ENCODE measurements at regions not wholly inside any gene's neighbourhood (a gene's known extent, or its start where the extent isn't known, plus 50 kb on each side); places are given as distances from the start of the nearest gene placed in this dataset.

DNA sequence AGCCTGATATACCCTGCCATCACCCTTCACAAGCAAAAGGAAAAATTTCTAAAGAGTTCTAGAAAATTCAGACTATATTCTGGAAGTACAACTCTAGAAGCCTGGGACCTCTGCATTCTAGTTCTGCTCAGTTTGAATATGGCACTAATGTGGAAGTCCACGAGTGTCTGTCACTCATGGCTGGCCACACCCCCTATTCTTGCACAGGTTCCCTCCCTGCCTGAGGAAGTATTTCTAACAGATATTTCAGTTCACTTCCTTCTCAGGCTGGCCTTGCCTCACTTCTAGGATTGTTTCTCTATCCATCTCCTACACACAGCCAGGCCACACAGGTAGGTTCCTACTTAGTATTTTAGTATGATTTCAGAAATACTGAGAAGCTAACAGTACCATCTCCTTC is 67.4 kb downstream of the PHLDA1 start:
- Mint-ChIP-seq H3K36me3 (ENCODE audit: low read depth) (no peaks in the 10 kb centered on the region), H3K4me1 (ENCODE audit: low read depth) (peaks cover 33% of the 10 kb centered on the region), H3K27ac (no peak overlapping the region), H3K9me3 (peaks cover 1% of the 10 kb centered on the region), H3K27me3 (no peaks in the 10 kb centered on the region), H3K4me3 (no peak overlapping the region)
- intact Hi-C loops (cut with micrococcal nuclease): no loop called here
- DNase-seq: peak; percentile 26
- TF ChIP-seq, protein P1, sequence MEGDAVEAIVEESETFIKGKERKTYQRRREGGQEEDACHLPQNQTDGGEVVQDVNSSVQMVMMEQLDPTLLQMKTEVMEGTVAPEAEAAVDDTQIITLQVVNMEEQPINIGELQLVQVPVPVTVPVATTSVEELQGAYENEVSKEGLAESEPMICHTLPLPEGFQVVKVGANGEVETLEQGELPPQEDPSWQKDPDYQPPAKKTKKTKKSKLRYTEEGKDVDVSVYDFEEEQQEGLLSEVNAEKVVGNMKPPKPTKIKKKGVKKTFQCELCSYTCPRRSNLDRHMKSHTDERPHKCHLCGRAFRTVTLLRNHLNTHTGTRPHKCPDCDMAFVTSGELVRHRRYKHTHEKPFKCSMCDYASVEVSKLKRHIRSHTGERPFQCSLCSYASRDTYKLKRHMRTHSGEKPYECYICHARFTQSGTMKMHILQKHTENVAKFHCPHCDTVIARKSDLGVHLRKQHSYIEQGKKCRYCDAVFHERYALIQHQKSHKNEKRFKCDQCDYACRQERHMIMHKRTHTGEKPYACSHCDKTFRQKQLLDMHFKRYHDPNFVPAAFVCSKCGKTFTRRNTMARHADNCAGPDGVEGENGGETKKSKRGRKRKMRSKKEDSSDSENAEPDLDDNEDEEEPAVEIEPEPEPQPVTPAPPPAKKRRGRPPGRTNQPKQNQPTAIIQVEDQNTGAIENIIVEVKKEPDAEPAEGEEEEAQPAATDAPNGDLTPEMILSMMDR (IDR thresholded peaks at IDR 0.05): no peak
- ATAC-seq: peak; percentile 62
- CTCF ChIA-PET: no interaction called here
- POLR2A ChIA-PET: no interaction called here

DNA sequence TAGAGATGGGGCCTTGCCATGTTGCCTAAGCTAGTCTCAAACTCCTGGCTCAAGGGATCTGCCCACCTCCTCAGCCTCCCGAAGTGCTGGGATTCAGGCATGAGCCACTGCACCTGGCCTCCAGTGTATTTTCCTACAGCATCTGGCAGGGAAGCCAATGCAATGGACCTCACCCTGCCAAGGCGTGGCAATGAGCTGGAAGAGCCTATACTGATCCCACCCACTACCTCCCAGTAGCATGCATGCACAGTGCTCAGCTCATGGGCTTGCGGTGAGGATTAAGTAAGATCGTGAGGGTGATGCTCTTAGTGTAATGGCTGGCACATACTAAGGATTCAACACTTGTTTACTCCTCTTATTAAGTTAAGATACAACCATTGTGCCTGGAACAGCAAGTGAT is 69.7 kb downstream of the PHLDA1 start:
- intact Hi-C loops (cut with micrococcal nuclease): no loop called here
- peaks cover 1% of the 10 kb centered on the region for H3K9me3 Mint-ChIP-seq
- ATAC-seq (no peak), DNase-seq (no peak)
- CTCF ChIA-PET: interaction anchor here (0.9 to 1.6 kb wide), 4 partner anchors 13 to 70 kb away, joined by 3 to 5 read pairs (median 3); partner anchors contain the start of gene PHLDA1
- POLR2A ChIA-PET: interaction anchor here (1.4 to 1.6 kb wide), 2 partner anchors 10 to 17 kb away, joined by 3 read pairs; no protein-coding TSS in a partner anchor
- TF ChIP-seq, protein P1 (IDR thresholded peaks at IDR 0.05): no peak
- H3K36me3 Mint-ChIP-seq (ENCODE audit: low read depth): no peaks in the 10 kb centered on the region
- H3K4me1 Mint-ChIP-seq (ENCODE audit: low read depth): peaks cover 38% of the 10 kb centered on the region
- no peak overlapping the region for H3K27ac Mint-ChIP-seq
- H3K27me3 Mint-ChIP-seq: peaks cover 2% of the 10 kb centered on the region
- H3K4me3 Mint-ChIP-seq: no peak overlapping the region

DNA sequence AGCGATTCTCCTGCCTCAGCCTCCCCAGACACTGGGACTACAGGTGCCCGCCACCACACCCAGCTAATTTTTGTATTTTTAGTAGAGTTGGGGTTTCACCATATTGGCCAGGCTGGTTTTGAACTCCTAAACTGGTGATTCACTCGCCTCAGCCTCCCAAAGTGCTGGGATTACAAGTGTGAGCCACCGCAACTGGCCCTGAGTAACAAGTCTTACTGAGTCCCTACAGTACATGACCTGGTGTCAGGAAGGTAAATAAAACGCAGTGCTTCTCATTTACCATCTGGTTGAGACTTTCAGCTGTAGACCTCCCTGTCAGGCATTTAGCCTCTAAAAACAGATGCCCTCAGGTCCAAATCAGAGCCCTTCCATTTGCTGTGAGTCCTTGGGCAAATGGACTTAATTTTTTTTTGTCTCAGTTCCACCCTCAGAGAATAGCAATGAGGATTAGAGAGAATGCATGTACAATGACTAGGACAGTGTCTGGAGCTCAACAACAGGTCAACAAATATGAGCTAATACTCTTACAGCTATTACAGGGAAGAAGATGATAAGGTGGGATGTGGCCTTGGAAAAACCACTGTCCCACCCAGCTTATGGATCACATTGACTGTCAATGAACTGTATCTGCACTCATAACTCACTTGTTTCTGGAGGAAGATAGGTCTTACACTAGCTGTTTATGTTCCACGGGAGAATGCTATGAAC is 70.5 kb downstream of the PHLDA1 start:
- ChIA-PET POLR2A (interaction anchor here (1.3 to 1.6 kb wide), 2 partner anchors 9 to 16 kb away, joined by 3 read pairs; no protein-coding TSS in a partner anchor), CTCF (interaction anchor here (0.6 to 1.6 kb wide), 3 partner anchors 12 to 296 kb away, joined by 3 to 5 read pairs (median 3); partner anchors contain the start of gene PHLDA1)
- intact Hi-C loops (cut with micrococcal nuclease): no loop called here
- TF ChIP-seq, protein P1 (IDR thresholded peaks at IDR 0.05): no peak
- Mint-ChIP-seq H3K4me1 (ENCODE audit: low read depth) (peaks cover 34% of the 10 kb centered on the region), H3K27me3 (peaks cover 2% of the 10 kb centered on the region), H3K27ac (no peak overlapping the region), H3K36me3 (ENCODE audit: low read depth) (no peaks in the 10 kb centered on the region), H3K9me3 (peaks cover 1% of the 10 kb centered on the region), H3K4me3 (no peak overlapping the region)
- no peak for DNase-seq
- ATAC-seq: no peak

DNA sequence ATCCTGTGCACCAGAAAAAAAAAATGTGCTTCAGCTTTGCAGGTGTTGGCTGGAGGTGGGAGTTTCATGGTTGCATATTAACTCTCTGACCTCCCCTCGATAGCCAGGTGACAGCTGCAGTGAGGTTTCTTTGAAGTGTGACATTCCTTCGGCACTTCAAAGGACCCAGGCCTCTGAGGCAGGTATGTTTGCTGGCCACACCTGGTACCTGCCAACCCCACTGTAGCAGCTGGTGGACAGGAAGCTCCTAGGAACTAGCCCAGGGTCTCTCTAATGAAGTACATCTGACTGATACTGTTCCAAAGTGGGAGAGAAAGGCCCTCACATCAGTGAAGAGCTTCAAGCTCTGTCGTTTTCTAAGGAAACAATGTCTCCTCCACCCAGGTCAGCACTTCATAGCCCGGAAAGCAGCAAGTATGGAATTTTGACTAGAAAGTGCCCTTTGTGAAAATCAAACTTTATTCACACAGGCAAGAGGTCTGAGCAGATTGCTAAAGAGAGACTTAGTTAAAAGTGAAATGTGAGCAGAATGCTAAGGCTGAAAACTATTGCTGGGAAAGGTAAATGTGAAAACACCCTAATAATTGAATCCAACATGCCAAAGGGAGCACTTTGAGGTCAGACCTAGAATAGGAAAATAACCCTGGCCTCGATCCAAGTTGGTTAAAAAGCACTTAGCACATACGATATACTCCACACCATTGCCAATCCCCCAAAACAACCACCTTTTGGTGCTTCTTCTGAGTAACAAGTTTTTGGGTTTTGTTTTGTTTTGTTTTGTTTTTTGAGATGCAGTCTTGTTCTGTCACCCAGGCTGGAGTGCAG is 71.3 kb downstream of the PHLDA1 start:
- no peak overlapping the region for H3K27ac Mint-ChIP-seq
- peaks cover 27% of the 10 kb centered on the region for H3K4me1 Mint-ChIP-seq (ENCODE audit: low read depth)
- H3K27me3 Mint-ChIP-seq: peaks cover 2% of the 10 kb centered on the region
- intact Hi-C loops (cut with micrococcal nuclease): no loop called here
- H3K4me3 Mint-ChIP-seq: no peak overlapping the region
- no peak for ATAC-seq
- ChIA-PET CTCF (interaction anchor here (0.6 to 1.5 kb wide), 5 partner anchors 11 to 434 kb away, joined by 3 read pairs; no protein-coding TSS in a partner anchor), POLR2A (interaction anchor here (1.1 to 1.3 kb wide), 2 partner anchors 9 to 12 kb away, joined by 3 read pairs; no protein-coding TSS in a partner anchor)
- TF ChIP-seq, protein P1 (IDR thresholded peaks at IDR 0.05): no peak
- H3K36me3 Mint-ChIP-seq (ENCODE audit: low read depth): no peaks in the 10 kb centered on the region
- DNase-seq: no peak
- peaks cover 1% of the 10 kb centered on the region for H3K9me3 Mint-ChIP-seq

Measured in activated CD8-positive, alpha-beta T cell treated with anti-CD3 and anti-CD28 coated beads for 36 hours (primary cell).